CD4-positive, CD25-positive, alpha-beta regulatory T cell (primary cell): ENCODE measurements at regions not wholly inside any gene's neighbourhood (a gene's known extent, or its start where the extent isn't known, plus 50 kb on each side); places are given as distances from the start of the nearest gene placed in this dataset.

ENCODE experiments used
- ATAC-seq, 2 donors: fragments of 150-1000 bp; cut with Tn5 transposase; one replicate each; pipeline ENCODE4 v1.10.0; 2021; ENCODE audit warnings: low read depth in 2 of 2, moderate number of reproducible peaks in 2 of 2, moderate library complexity in 1 of 2
- DNase-seq, 3 donors: peaks; one replicate each; pipeline versions ENCODE4 v3.0.0 to v3.0.0-alpha.2; 2012 to 2022; ENCODE audit warnings: mixed read lengths in 1 of 3
- H3K27ac ChIP-seq: one replicate; pipeline ENCODE4 v1.7.0; 2013; ENCODE audit warnings: mild to moderate bottlenecking, low read length; ENCODE audit not compliant: insufficient read depth, poor library complexity, severe bottlenecking
- H3K27me3 ChIP-seq: one replicate; pipeline ENCODE4 v1.7.0; 2013; ENCODE audit warnings: low read length; ENCODE audit not compliant: control insufficient read depth, insufficient read depth
- H3K36me3 ChIP-seq: one replicate; pipeline ENCODE4 v1.7.0; 2013; ENCODE audit warnings: mild to moderate bottlenecking, low read length, moderate library complexity; ENCODE audit not compliant: control insufficient read depth, insufficient read depth
- H3K4me1 ChIP-seq: 2 replicates; pipeline ENCODE4 v1.7.0; 2013; ENCODE audit warnings: mild to moderate bottlenecking, low read length; ENCODE audit not compliant: insufficient read depth, control insufficient read depth, poor library complexity, severe bottlenecking
- H3K4me3 ChIP-seq: one replicate; pipeline ENCODE4 v1.7.0; 2013; ENCODE audit warnings: low read depth, mild to moderate bottlenecking, low read length, moderate library complexity
- H3K9me3 ChIP-seq, 2 experiments: 1 replicate in 1 of 2; 2 replicates in 1 of 2; pipeline ENCODE4 v1.7.0; 2013; ENCODE audit warnings: low read length in 2 of 2, mild to moderate bottlenecking in 1 of 2, moderate library complexity in 1 of 2; ENCODE audit not compliant: control insufficient read depth in 2 of 2
- H3K27ac Mint-ChIP-seq, 3 donors: one replicate each; pipeline ENCODE4 v1.8.0; 2020 to 2022; ENCODE audit warnings: mild to moderate bottlenecking in 3 of 3, mixed read lengths in 3 of 3, moderate library complexity in 2 of 3
- H3K27me3 Mint-ChIP-seq: one replicate; pipeline ENCODE4 v1.8.0; 2022; ENCODE audit warnings: mild to moderate bottlenecking, mixed read lengths
- H3K36me3 Mint-ChIP-seq: one replicate; pipeline ENCODE4 v1.8.0; 2020; ENCODE audit warnings: mixed read lengths
- H3K4me1 Mint-ChIP-seq, 4 donors: one replicate each; pipeline ENCODE4 v1.8.0; 2020 to 2022; ENCODE audit warnings: mixed read lengths in 4 of 4, mild to moderate bottlenecking in 1 of 4
- H3K4me3 Mint-ChIP-seq, 4 donors: one replicate each; pipeline ENCODE4 v1.8.0; 2020 to 2022; ENCODE audit warnings: mild to moderate bottlenecking in 4 of 4, mixed read lengths in 4 of 4, moderate library complexity in 3 of 4
- H3K9me3 Mint-ChIP-seq, 7 donors: one replicate each; pipeline ENCODE4 v1.8.0; 2020 to 2022; ENCODE audit warnings: mixed read lengths in 7 of 7, mild to moderate bottlenecking in 3 of 7, moderate library complexity in 2 of 7

DNA sequence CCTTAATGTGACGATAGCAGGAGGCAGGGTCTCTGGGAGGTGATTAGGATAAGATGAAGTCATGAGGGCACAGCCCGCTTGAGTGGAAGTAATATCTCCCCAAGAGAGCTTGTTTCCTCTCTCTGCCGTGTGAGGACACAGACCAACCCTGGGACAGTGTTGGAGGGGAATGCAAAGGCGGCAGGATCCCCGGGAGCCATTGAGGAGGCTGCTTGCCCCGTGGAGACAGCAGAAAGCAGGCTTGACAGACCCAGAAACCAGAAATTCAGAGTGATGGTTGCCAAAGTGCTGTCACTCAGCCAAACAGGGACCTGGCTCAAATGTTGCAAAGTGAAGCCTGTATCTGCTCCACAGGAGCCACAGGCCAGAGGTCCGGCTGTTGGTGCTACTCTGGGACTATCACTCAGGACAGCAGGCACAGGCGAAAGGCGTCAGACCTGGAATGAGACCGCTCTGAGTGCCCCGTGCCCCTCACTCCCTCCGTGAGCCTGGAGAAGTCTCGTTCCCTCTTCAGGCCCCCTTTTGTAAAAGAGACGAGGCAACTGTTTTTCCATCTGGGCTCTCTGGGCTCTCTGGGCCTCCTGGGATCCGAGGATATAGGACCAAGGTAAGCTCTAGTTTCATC, 96.6 kb upstream of the VANGL1 start:
- ATAC-seq (no peak), DNase-seq (no peak)
- Histone ChIP-seq H3K4me1 (no peaks in the 10 kb centered on the region), H3K36me3 (no peaks in the 10 kb centered on the region), H3K9me3 (no peaks in the 10 kb centered on the region), H3K27ac (no peak overlapping the region), H3K4me3 (no peak overlapping the region), H3K27me3 (no peaks in the 10 kb centered on the region)
- no peaks in the 10 kb centered on the region for H3K4me1 Mint-ChIP-seq
- H3K36me3 Mint-ChIP-seq: no peaks in the 10 kb centered on the region
- H3K27ac Mint-ChIP-seq: no peak overlapping the region
- peaks cover 13% of the 10 kb centered on the region for H3K27me3 Mint-ChIP-seq
- peaks cover 0 to 3% (median 0%) of the 10 kb centered on the region in 7 donors for H3K9me3 Mint-ChIP-seq
- H3K4me3 Mint-ChIP-seq: no peak overlapping the region

DNA sequence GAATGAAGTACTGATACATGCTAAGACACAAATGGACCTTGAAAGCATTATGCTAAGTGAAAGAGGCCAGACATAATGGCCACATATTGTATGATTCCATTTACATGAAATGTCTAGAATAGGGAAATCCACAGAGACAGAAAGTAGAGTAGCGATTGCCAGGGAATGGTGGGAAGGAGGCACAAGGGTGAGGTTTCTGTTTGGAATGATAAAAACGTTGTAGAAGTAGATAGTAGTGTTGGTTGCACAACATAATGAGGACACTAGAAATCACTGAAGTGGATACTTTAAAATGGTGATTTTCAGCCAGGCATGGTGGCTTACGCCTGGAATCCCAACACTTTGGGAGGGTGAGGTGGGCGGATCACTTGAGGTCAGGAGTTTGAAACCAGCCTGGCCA, 97.6 kb upstream of the VANGL1 start:
- Mint-ChIP-seq H3K4me3 (no peak overlapping the region), H3K36me3 (peaks cover 5% of the 10 kb centered on the region), H3K27ac (no peak overlapping the region), H3K4me1 (no peaks in the 10 kb centered on the region), H3K27me3 (peaks cover 13% of the 10 kb centered on the region), H3K9me3 (peaks cover 0 to 3% (median 0%) of the 10 kb centered on the region in 7 donors)
- Histone ChIP-seq H3K27me3 (no peaks in the 10 kb centered on the region), H3K36me3 (no peaks in the 10 kb centered on the region), H3K27ac (no peak overlapping the region), H3K4me3 (no peak overlapping the region), H3K9me3 (no peaks in the 10 kb centered on the region), H3K4me1 (no peaks in the 10 kb centered on the region)
- no peak for ATAC-seq
- DNase-seq: no peak

DNA sequence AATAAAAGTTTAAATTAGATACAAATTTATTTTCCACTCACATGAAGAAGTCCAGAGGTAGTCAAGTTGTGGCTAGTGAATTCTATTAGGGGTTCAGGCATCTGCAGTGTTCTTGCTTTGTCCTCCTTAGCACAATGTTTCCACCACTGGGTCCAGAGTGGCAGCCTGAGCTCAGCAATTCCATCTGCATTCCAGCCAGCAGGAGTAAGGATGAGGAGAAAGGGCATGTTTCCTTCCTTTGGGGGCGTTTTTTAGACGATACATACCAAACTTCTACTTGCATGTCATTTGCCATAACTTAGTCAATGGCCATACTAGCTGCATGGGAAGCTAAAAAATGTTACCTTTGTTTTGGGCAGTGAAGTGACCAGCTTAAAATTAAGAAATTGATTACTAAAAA, 98.5 kb upstream of the VANGL1 start:
- no peaks in the 10 kb centered on the region for H3K4me1 Mint-ChIP-seq
- no peaks in the 10 kb centered on the region for H3K27me3 ChIP-seq
- no peak for ATAC-seq
- no peaks in the 10 kb centered on the region for H3K4me1 ChIP-seq
- H3K27ac ChIP-seq: no peak overlapping the region
- H3K36me3 Mint-ChIP-seq: peaks cover 5% of the 10 kb centered on the region
- peaks cover 13% of the 10 kb centered on the region for H3K27me3 Mint-ChIP-seq
- no peak overlapping the region for H3K4me3 Mint-ChIP-seq
- peaks cover 0 to 3% (median 0%) of the 10 kb centered on the region in 7 donors for H3K9me3 Mint-ChIP-seq
- H3K36me3 ChIP-seq: no peaks in the 10 kb centered on the region
- DNase-seq: no peak
- H3K4me3 ChIP-seq: no peak overlapping the region
- no peak overlapping the region for H3K27ac Mint-ChIP-seq
- no peaks in the 10 kb centered on the region for H3K9me3 ChIP-seq

DNA sequence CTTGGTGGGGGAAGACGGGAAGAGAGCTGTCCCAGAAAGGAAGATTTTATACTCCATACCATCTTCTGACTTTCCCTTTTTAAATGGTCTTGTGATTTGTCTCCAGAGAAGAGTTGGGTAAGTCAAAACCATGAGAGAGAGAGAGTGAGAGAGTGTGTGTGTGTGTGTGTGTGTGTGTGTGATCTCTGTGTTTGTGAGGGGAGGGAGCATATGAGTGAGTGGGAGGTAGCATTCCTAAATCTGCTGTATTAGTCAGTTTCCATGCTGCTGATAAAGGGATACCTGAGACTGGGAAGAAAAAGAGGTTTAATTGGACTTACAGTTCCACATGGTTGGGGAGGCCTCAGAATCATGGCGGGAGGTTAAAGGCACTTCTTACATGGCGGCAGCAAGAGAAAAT, 102.0 kb upstream of the VANGL1 start:
- Mint-ChIP-seq H3K36me3 (peaks cover 5% of the 10 kb centered on the region), H3K9me3 (no peaks in the 10 kb centered on the region)
- H3K4me1 ChIP-seq: no peaks in the 10 kb centered on the region

DNA sequence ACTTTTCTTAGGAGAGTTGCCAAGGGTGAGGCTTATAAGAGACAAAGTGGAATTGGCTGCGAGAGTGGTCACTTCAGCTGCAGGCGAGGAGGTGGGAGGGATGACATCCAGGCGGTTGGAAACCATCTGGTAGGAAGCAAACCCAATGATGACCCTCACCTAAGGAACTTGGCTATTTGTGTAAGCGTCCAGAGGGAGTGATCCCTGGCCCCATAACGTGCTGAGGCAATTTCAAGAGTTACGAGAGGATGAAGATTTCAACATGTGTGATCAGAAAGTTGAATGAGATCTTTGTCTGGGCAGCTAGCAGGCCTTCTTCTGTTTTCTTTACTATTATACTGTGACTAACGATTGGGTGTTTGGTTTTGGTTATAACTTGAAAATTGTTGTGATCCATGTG, 102.7 kb upstream of the VANGL1 start:
- H3K27ac Mint-ChIP-seq: no peak overlapping the region
- H3K36me3 Mint-ChIP-seq: peaks cover 5% of the 10 kb centered on the region
- ATAC-seq: no peak

More for the DNA sequence above, 102.0 kb upstream of the VANGL1 start:
- Mint-ChIP-seq H3K27ac (no peak overlapping the region), H3K4me3 (no peak overlapping the region), H3K4me1 (no peaks in the 10 kb centered on the region), H3K27me3 (peaks cover 13% of the 10 kb centered on the region)
- no peaks in the 10 kb centered on the region for H3K9me3 ChIP-seq
- no peaks in the 10 kb centered on the region for H3K27me3 ChIP-seq
- H3K27ac ChIP-seq: no peak overlapping the region
- no peaks in the 10 kb centered on the region for H3K36me3 ChIP-seq
- no peak for ATAC-seq
- no peak overlapping the region for H3K4me3 ChIP-seq
- DNase-seq: no peak

DNA sequence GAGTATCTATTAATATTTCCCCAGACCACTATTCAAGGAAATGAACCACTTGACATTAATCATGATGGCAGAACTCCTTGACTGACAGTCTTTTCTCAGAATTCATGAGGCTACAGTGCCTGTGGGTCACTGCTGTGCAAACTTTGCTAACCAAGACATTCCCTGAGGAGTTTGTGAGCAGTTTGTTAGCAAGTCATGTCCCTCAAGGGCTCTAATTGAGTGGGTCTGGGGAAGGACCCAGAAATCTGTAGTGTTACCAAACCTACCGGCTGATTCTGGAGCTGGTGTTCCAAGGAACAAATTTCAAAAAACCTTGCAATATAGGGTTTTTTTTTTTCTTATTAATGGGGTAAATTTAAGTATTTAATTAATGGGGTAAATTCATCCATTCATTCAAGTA, 103.2 kb upstream of the VANGL1 start:
- Mint-ChIP-seq H3K27ac (no peak overlapping the region), H3K4me3 (no peak overlapping the region), H3K4me1 (no peaks in the 10 kb centered on the region), H3K36me3 (peaks cover 5% of the 10 kb centered on the region), H3K27me3 (peaks cover 8% of the 10 kb centered on the region), H3K9me3 (no peaks in the 10 kb centered on the region)
- Histone ChIP-seq H3K4me3 (no peak overlapping the region), H3K27ac (no peak overlapping the region), H3K36me3 (no peaks in the 10 kb centered on the region), H3K9me3 (no peaks in the 10 kb centered on the region), H3K27me3 (no peaks in the 10 kb centered on the region), H3K4me1 (no peaks in the 10 kb centered on the region)
- ATAC-seq (no peak), DNase-seq (no peak)

More for the DNA sequence above, 102.7 kb upstream of the VANGL1 start:
- Histone ChIP-seq H3K9me3 (no peaks in the 10 kb centered on the region), H3K36me3 (no peaks in the 10 kb centered on the region), H3K27ac (no peak overlapping the region), H3K4me1 (no peaks in the 10 kb centered on the region), H3K4me3 (no peak overlapping the region), H3K27me3 (no peaks in the 10 kb centered on the region)
- no peak for DNase-seq
- no peaks in the 10 kb centered on the region for H3K9me3 Mint-ChIP-seq
- H3K27me3 Mint-ChIP-seq: peaks cover 11% of the 10 kb centered on the region
- H3K4me1 Mint-ChIP-seq: no peaks in the 10 kb centered on the region
- H3K4me3 Mint-ChIP-seq: no peak overlapping the region

DNA sequence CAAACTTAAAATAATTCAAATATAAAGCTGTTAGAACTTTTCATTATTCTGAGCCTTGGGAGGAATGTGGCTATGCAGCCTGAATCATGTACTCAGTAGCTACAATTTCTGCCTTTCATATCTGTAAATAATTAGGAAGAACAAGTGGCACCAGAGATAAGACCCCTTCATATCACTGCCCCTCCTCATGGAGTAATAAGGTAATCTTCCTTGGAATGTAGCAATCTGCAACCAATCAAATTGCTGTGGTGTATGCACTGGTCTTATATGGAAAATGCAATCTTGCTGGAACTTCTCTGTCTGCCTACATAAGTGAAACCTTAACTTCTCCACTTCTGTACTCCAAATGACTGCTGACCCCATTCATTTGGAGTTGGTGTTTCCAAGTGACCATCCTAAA, 104.4 kb upstream of the VANGL1 start:
- no peak for DNase-seq
- peaks cover 7% of the 10 kb centered on the region for H3K27me3 Mint-ChIP-seq

DNA sequence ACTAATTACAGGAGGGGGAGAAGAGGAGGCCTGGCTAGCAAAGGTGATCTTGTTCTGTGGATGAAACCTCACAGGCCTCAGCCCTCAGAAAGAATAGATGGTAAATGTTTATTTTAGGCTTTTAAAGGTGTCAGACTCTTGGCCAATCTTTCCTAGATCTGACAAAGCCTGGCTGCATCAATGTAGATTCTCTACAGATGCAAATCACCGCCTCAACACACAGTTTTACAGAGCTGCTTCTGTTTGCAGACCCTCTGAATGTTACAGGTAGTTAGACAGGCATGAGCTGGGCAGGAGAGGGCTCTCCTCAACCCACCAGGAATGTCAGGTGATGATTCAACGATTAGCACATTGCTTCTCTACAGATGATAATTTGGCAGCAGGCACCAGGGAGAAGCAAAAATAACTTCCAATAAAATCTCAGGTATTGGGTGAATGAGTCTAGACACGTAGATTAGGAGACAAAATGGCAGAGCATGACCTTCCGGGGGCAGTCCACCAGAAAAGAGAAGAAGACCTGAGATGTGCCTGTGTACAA, 105.4 kb upstream of the VANGL1 start:
- Histone ChIP-seq H3K27me3 (no peaks in the 10 kb centered on the region), H3K4me3 (no peak overlapping the region), H3K4me1 (no peaks in the 10 kb centered on the region), H3K9me3 (no peaks in the 10 kb centered on the region), H3K36me3 (no peaks in the 10 kb centered on the region), H3K27ac (no peak overlapping the region)
- no peaks in the 10 kb centered on the region for H3K27me3 Mint-ChIP-seq
- ATAC-seq (no peak), DNase-seq (no peak)
- peaks cover 5% of the 10 kb centered on the region for H3K36me3 Mint-ChIP-seq
- no peaks in the 10 kb centered on the region for H3K9me3 Mint-ChIP-seq
- no peak overlapping the region for H3K27ac Mint-ChIP-seq
- H3K4me3 Mint-ChIP-seq: no peak overlapping the region
- H3K4me1 Mint-ChIP-seq: peaks cover 0 to 4% (median 0%) of the 10 kb centered on the region in 4 donors

More for the DNA sequence above, 104.4 kb upstream of the VANGL1 start:
- H3K4me1 Mint-ChIP-seq: no peaks in the 10 kb centered on the region
- H3K27ac Mint-ChIP-seq: no peak overlapping the region
- Histone ChIP-seq H3K36me3 (no peaks in the 10 kb centered on the region), H3K9me3 (no peaks in the 10 kb centered on the region), H3K27ac (no peak overlapping the region), H3K27me3 (no peaks in the 10 kb centered on the region), H3K4me1 (no peaks in the 10 kb centered on the region), H3K4me3 (no peak overlapping the region)
- ATAC-seq: no peak
- no peaks in the 10 kb centered on the region for H3K9me3 Mint-ChIP-seq
- H3K36me3 Mint-ChIP-seq: peaks cover 5% of the 10 kb centered on the region
- H3K4me3 Mint-ChIP-seq: no peak overlapping the region
